ENCODE measurements at regions not wholly inside any gene's neighbourhood (a gene's known extent, or its start where the extent isn't known, plus 50 kb on each side); places are given as distances from the start of the nearest gene placed in this dataset.

DNA sequence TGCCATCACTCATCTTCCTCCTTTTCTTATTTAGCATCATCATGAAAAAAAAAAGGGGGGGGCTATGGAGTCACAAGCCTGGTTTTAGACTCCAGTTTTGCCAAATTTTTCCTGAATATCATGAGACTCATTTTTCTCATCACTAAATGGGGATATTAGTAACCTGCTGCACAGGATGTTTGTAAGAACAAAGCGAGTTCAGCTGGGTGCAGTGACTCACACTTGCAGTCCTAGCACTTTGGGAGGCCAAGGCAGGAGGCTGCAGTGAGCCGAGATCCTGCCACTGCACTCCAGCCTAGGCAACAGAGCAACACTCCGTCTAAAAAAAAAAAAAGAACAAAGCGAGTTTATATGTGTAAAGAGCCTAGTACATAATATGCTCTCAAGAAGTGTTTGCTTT lies 82.8 kb downstream of the TFAP2A start:
- TF ChIP-seq, protein P1, sequence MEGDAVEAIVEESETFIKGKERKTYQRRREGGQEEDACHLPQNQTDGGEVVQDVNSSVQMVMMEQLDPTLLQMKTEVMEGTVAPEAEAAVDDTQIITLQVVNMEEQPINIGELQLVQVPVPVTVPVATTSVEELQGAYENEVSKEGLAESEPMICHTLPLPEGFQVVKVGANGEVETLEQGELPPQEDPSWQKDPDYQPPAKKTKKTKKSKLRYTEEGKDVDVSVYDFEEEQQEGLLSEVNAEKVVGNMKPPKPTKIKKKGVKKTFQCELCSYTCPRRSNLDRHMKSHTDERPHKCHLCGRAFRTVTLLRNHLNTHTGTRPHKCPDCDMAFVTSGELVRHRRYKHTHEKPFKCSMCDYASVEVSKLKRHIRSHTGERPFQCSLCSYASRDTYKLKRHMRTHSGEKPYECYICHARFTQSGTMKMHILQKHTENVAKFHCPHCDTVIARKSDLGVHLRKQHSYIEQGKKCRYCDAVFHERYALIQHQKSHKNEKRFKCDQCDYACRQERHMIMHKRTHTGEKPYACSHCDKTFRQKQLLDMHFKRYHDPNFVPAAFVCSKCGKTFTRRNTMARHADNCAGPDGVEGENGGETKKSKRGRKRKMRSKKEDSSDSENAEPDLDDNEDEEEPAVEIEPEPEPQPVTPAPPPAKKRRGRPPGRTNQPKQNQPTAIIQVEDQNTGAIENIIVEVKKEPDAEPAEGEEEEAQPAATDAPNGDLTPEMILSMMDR (conservative IDR thresholded peaks at IDR 0.05; ENCODE audit: low read depth, low read length): no peak
- TF ChIP-seq, protein P2, sequence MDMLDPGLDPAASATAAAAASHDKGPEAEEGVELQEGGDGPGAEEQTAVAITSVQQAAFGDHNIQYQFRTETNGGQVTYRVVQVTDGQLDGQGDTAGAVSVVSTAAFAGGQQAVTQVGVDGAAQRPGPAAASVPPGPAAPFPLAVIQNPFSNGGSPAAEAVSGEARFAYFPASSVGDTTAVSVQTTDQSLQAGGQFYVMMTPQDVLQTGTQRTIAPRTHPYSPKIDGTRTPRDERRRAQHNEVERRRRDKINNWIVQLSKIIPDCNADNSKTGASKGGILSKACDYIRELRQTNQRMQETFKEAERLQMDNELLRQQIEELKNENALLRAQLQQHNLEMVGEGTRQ (IDR thresholded peaks at IDR 0.05; ENCODE audit: low read depth, low read length): no peak
- no peak for TF ChIP-seq CHD1 (IDR thresholded peaks at IDR 0.05; ENCODE audit: low read depth, low read length)
- no peak for TF ChIP-seq MAFK (IDR thresholded peaks at IDR 0.05; ENCODE audit: low read depth, low read length)
- no peak for TF ChIP-seq POLR2A (IDR thresholded peaks at IDR 0.05; ENCODE audit: low read depth, low read length)
- no peak for TF ChIP-seq RFX5 (IDR thresholded peaks at IDR 0.05; ENCODE audit: low read depth, low read length)
- no peak for TF ChIP-seq MAZ (IDR thresholded peaks at IDR 0.05; ENCODE audit: borderline replicate concordance, low read depth, low read length)
- no peak for TF ChIP-seq MXI1 (IDR thresholded peaks at IDR 0.05; ENCODE audit: borderline replicate concordance, low read depth, low read length)
